GM21576 (cell line): ENCODE measurements at regions not wholly inside any gene's neighbourhood (a gene's known extent, or its start where the extent isn't known, plus 50 kb on each side); places are given as distances from the start of the nearest gene placed in this dataset.

Experiments
- ATAC-seq: cut with Tn5 transposase; IDR thresholded peaks from one replicate; pipeline ENCODE4 v1.9.1; 2021; ENCODE audit warnings: mild to moderate bottlenecking, moderate library complexity; ENCODE audit not compliant: unreplicated experiment

DNA sequence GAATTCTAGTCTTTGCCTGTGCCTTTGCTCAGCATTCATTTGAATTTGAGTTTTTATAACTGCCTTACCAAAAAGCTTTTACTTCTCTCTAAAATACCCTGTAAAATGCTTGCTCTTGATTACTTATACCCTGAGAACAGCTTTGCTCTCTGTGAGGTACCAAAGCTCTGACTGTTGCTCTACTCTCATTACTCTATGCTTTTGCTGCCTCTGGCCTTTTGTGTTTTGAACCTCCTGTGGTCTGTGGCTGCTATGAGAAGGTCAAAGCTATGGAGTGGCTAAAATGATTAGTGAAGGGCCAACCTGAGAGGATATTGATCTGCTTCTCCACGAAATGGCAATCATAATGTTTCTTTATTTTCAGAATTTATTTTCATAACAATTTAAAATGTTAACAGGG is 375.6 kb upstream of the IMPG1 start:
- no peak for ATAC-seq

DNA sequence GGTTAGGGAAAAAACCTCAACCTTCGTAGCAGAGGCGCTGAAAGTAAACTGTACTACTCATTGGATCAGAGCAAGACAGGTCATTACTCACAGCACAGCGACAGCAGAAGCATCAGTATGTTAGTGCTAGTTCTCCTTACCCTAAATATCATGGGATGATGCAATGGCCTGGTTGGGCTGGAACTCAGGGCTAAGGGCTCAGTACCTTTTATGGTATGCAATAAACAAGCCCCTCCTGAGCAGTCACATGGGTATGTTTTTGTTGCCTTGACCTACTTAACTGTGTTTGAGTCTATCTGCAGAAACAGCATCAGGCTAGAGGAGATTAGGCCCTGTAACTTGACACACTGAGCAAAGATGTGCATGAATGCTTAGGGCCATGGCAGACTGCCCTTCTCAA is 369.4 kb upstream of the IMPG1 start:
- ATAC-seq, result no peak

GRCh38 chr6:76439811-76440210 is 367.3 kb upstream of the IMPG1 start:
- ATAC-seq, result no peak

- no peak for ATAC-seq
Observed at GRCh38 chr6:76438768-76439167, 366.3 kb upstream of the IMPG1 start.

DNA sequence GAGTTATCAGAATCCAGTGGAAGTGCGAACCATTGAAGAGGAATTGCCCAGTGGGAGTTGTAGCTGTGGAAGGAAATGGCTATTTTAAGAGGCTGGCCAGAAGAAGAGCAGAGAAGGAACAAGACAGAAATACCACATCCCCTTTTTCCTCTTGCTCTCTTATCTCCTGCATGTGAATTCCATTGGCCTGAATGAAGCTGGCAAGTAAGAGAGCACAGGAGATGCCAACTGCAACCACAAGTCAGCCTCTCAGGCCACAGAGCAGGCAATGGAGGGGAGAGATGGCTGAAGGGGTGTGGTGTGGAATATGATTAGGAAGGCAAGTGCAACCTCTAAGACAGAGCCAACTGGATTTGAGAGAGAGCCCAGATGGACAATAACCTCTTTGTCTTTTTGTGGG is 362.7 kb upstream of the IMPG1 start:
- no peak for ATAC-seq

GRCh38 chr6:76422511-76423213 is 350.2 kb upstream of the IMPG1 start:
- no peak for ATAC-seq

GRCh38 chr6:76420094-76420493 is 347.6 kb upstream of the IMPG1 start:
- ATAC-seq, result no peak

- ATAC-seq, result no peak
Observed at GRCh38 chr6:76418560-76419223, 346.2 kb upstream of the IMPG1 start.

- ATAC-seq, result no peak
Observed at GRCh38 chr6:76416821-76417605, 344.6 kb upstream of the IMPG1 start.

GRCh38 chr6:76403064-76403463 is 330.6 kb upstream of the IMPG1 start:
- no peak for ATAC-seq

- ATAC-seq, result no peak
Observed at GRCh38 chr6:76397966-76398365, 325.5 kb upstream of the IMPG1 start.

DNA sequence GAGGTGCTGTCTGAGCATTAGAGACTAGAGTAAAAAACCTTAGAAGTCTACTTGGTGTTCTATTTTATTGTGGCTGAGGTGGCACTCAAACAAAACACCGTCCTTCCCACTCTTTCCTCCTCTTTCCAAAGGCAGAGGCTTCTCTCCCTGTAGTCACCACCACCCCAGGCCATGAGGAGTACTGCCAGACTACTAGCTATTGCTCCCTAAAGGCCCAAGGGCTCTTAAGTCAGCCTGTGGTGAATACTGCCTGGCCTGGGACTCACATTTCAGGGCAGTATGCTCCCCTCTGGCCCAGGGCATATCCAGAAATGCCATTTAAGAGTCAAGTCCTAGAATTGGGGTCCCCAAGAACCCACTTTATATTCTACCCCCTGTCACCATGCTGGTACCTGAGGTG is 309.7 kb upstream of the IMPG1 start:
- no peak for ATAC-seq

- no peak for ATAC-seq
Observed at GRCh38 chr6:76381612-76382011, 309.1 kb upstream of the IMPG1 start.

GRCh38 chr6:76351275-76351674 is 278.8 kb upstream of the IMPG1 start:
- ATAC-seq, result no peak

DNA sequence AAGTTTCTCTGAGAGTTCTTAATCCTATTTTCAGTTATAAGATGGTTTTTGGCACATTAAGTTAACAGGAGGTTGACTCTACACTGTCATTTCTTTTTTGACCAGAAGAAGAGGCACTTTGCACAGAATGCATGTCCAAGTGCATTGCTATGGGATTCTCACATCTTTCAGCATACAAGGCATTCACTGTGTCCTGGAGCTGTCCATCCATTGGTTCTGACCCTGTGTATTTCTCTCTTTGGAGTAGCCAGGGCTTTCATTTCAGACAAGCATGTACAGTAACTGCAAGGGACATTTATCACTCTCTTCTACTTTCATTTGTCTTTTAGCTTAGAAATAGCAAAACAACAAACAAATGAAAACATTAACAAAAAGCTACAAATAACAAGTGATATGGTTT is 275.1 kb upstream of the IMPG1 start:
- ATAC-seq, result no peak

DNA sequence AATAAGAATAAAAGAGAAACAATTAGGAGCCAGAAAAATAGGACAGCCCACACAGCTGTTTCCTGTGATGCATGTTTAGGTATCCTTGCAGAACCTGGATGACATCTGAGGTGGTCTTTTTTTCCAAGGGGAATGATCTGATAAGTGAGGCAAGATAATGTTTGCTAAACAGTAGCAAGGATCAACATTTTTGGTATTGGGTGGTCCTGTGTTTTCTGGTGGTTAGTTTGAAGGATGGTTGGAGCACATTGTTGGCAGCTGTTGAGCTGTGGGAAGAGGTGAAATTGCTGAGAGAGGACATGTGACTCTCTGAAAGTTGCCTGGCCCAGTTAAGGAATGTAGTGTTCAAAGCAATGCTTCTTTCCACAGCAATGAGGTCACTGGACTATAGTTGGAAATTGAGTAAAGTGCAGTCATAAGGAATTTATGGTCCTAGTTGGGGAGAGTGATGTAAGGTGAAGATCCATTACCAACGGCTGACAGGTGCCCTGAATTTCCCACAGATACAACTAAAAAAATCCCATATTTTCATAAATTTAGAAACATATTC is 270.2 kb upstream of the IMPG1 start:
- ATAC-seq, result no peak

GRCh38 chr6:76330031-76330430 is 257.6 kb upstream of the IMPG1 start:
- no peak for ATAC-seq

- no peak for ATAC-seq
Observed at GRCh38 chr6:76326871-76327270, 254.4 kb upstream of the IMPG1 start.
